ENCODE measurements at regions not wholly inside any gene's neighbourhood (a gene's known extent, or its start where the extent isn't known, plus 50 kb on each side); places are given as distances from the start of the nearest gene placed in this dataset.

DNA sequence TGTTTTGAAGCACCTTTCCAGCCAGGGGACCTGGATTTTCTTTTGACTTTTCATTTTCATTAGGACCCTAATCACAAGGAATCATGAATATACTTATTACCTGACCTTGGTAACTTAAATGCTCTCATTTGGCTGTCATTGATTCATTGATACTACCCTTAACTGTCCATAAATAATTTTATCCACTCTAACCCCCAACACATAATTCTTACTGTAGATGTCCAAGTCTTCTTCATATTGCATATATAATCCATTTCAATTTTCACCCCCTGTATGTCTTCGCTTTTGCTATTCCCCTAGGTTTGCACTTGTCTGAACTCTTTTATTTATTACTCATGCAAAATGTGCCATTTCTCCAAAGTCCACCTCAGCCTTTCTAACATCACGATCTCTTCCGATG is 602.9 kb downstream of the MMUT start:
- Histone ChIP-seq H3K9me3 (ENCODE audit: control insufficient read depth, low read depth, low read length) (peaks cover 6% of the 10 kb centered on the region), H3K56ac (ENCODE audit: insufficient read length, low read depth, low read length) (no peak overlapping the region), H3T11ph (ENCODE audit: low read length) (no peak overlapping the region), H2BK5ac (ENCODE audit: insufficient read length, low read length) (no peak overlapping the region), H3K14ac (ENCODE audit: insufficient read depth, low read length) (no peak overlapping the region), H4K91ac (ENCODE audit: insufficient read length, low read depth, low read length) (no peak overlapping the region), H2BK15ac (ENCODE audit: low read depth, low read length) (no peak overlapping the region), H2BK120ac (ENCODE audit: low read depth, low read length, poor library complexity, severe bottlenecking) (no peak overlapping the region), H2BK12ac (ENCODE audit: insufficient read length, low read depth, low read length) (no peak overlapping the region), H3K27me3 (ENCODE audit: insufficient read depth, low read length) (no peaks in the 10 kb centered on the region), H3K9ac (ENCODE audit: extremely low read depth, insufficient read length, low read length) (no peak overlapping the region), H3K23me2 (ENCODE audit: insufficient read length, low read depth, low read length, poor library complexity, severe bottlenecking) (no peaks in the 10 kb centered on the region), H3K4me1 (ENCODE audit: insufficient read depth, low read length) (no peaks in the 10 kb centered on the region), H3K79me2 (ENCODE audit: insufficient read depth, low read length) (no peaks in the 10 kb centered on the region), H3K4me2 (ENCODE audit: insufficient read depth, insufficient read length, low read length) (no peak overlapping the region), H4K20me1 (ENCODE audit: control insufficient read depth, insufficient read depth, insufficient read length) (no peaks in the 10 kb centered on the region), H2AK5ac (ENCODE audit: insufficient read length, low read length) (no peak overlapping the region), H4K5ac (ENCODE audit: insufficient read length, low read depth, low read length) (no peak overlapping the region), H3K18ac (ENCODE audit: insufficient read length, low read depth, low read length) (no peak overlapping the region), H3K4ac (ENCODE audit: low read depth, low read length) (no peak overlapping the region), H2AFZ (ENCODE audit: low read length) (no peak overlapping the region), H3K27ac (ENCODE audit: insufficient read length, low read depth, low read length) (no peak overlapping the region), H2BK20ac (ENCODE audit: low read depth, low read length, poor library complexity, severe bottlenecking) (no peak overlapping the region), H3K23ac (ENCODE audit: insufficient read length, low read depth, low read length) (no peak overlapping the region), H4K8ac (replicated peaks; ENCODE audit: insufficient read length, low read depth, low read length) (no peak overlapping the region), H3K79me1 (ENCODE audit: insufficient read depth, low read depth, low read length, poor library complexity, severe bottlenecking) (no peaks in the 10 kb centered on the region)
- H3K9me3 Mint-ChIP-seq: peaks cover 12 to 21% of the 10 kb centered on the region in 2 experiments; a peak in 4 of 5 replicates
- peaks cover 7 to 15% (median 12%) of the 10 kb centered on the region in 3 experiments; a peak in 6 of 7 replicates for H3K36me3 Mint-ChIP-seq (ENCODE audit: insufficient read depth in 1 of 3, low read depth in 3 of 3)
- TF ChIP-seq, protein P1, sequence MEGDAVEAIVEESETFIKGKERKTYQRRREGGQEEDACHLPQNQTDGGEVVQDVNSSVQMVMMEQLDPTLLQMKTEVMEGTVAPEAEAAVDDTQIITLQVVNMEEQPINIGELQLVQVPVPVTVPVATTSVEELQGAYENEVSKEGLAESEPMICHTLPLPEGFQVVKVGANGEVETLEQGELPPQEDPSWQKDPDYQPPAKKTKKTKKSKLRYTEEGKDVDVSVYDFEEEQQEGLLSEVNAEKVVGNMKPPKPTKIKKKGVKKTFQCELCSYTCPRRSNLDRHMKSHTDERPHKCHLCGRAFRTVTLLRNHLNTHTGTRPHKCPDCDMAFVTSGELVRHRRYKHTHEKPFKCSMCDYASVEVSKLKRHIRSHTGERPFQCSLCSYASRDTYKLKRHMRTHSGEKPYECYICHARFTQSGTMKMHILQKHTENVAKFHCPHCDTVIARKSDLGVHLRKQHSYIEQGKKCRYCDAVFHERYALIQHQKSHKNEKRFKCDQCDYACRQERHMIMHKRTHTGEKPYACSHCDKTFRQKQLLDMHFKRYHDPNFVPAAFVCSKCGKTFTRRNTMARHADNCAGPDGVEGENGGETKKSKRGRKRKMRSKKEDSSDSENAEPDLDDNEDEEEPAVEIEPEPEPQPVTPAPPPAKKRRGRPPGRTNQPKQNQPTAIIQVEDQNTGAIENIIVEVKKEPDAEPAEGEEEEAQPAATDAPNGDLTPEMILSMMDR (conservative IDR thresholded peaks at IDR 0.05): no peak
- H3K4me1 Mint-ChIP-seq: peaks cover 4% of the 10 kb centered on the region in 2 experiments; a peak in 3 of 4 replicates
- no CpG with 5 or more reads among the region's 3 CpGs for WGBS (ENCODE audit: extremely low coverage, insufficient read length, low lambda C conversion rate)
- no peak overlapping the region for H3K27ac Mint-ChIP-seq
- no peak for DNase-seq
- no peak overlapping the region for H3K4me3 Mint-ChIP-seq
- H3K27me3 Mint-ChIP-seq (ENCODE audit: low read depth): no peaks in the 10 kb centered on the region

All from H9 (cell line).